OCI-LY1 (cell line): ENCODE measurements at regions not wholly inside any gene's neighbourhood (a gene's known extent, or its start where the extent isn't known, plus 50 kb on each side); places are given as distances from the start of the nearest gene placed in this dataset.

Experiments used
- EZH2 ChIP-seq: fragments of 200-600 bp; sonication (generic), shearing (Covaris generic); IDR thresholded peaks from 2 replicates; pipeline ENCODE4 v1.8.0; 2017; ENCODE audit warnings: borderline replicate concordance, mixed run types, mild to moderate bottlenecking, antibody characterized with exemption, low read length, moderate library complexity, mixed read lengths
- TF ChIP-seq, protein P1 (sequence below): fragments of 200-600 bp; sonication (generic), shearing (Covaris generic); IDR thresholded peaks from 2 replicates; pipeline ENCODE4 v1.5.1; 2017; ENCODE audit warnings: mild to moderate bottlenecking, antibody characterized with exemption, low read length, moderate library complexity, mixed read lengths

DNA sequence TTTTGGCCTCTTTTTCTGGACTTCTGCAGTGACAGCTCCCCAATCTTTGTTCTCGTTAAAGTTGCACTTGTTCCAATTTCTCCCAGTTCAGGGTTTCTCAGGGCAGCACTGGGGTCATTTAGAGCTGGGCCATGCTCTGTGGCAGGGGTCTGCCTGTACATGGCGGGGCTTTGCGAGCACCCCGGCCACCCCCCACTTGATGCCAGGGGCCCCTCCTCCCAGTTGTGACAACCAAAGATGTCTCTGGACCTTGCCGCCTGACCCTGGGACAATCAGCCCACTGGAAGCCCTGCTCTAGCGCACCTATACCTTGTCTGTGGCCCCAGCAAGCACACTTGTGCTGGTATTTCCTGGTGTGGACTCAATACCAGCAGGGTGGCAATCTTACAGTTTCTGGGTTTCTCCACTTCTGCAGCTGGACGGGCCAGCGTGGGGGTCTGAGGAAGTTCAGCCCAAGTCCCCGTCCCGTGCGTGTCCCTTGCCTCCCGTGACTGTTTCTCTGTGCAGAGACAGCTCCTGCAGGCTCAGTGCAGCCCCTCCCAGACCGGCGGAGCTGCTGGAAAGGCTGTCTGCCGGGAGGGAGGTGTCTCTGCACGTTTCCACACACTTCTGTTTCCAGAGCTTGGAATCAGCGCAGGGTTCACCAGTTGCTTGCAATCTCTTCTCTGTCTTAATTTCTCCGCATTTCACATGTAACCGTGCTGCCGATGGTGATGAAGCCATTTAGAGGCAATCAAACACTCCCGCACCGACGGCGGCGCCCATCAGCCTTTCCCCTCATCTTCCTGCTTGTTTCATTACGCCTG lies 1328.9 kb downstream of the BRD1 start:
- TF ChIP-seq, protein P1, sequence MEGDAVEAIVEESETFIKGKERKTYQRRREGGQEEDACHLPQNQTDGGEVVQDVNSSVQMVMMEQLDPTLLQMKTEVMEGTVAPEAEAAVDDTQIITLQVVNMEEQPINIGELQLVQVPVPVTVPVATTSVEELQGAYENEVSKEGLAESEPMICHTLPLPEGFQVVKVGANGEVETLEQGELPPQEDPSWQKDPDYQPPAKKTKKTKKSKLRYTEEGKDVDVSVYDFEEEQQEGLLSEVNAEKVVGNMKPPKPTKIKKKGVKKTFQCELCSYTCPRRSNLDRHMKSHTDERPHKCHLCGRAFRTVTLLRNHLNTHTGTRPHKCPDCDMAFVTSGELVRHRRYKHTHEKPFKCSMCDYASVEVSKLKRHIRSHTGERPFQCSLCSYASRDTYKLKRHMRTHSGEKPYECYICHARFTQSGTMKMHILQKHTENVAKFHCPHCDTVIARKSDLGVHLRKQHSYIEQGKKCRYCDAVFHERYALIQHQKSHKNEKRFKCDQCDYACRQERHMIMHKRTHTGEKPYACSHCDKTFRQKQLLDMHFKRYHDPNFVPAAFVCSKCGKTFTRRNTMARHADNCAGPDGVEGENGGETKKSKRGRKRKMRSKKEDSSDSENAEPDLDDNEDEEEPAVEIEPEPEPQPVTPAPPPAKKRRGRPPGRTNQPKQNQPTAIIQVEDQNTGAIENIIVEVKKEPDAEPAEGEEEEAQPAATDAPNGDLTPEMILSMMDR = no peak
- TF ChIP-seq EZH2 = no peak
